HG03342 (cell line): ENCODE measurements at regions not wholly inside any gene's neighbourhood (a gene's known extent, or its start where the extent isn't known, plus 50 kb on each side); places are given as distances from the start of the nearest gene placed in this dataset.

Source experiments
- ATAC-seq: cut with Tn5 transposase; IDR thresholded peaks from one replicate; pipeline ENCODE4 v1.9.1; 2021; ENCODE audit warnings: mild to moderate bottlenecking, moderate library complexity; ENCODE audit not compliant: unreplicated experiment

- ATAC-seq: no peak
Measured at GRCh38 chr1:187229496-187229895, 400.7 kb downstream of the PLA2G4A start.

GRCh38 chr1:187234706-187235105 lies 406.0 kb downstream of the PLA2G4A start:
- ATAC-seq: no peak

GRCh38 chr1:187236199-187236598 lies 407.4 kb downstream of the PLA2G4A start:
- ATAC-seq: no peak

GRCh38 chr1:187236676-187237075 lies 407.9 kb downstream of the PLA2G4A start:
- ATAC-seq: no peak

- ATAC-seq: no peak
Measured at GRCh38 chr1:187237542-187237941, 408.8 kb downstream of the PLA2G4A start.

- no peak for ATAC-seq
Measured at GRCh38 chr1:187241971-187242370, 413.2 kb downstream of the PLA2G4A start.

GRCh38 chr1:187244623-187245022 lies 415.9 kb downstream of the PLA2G4A start:
- ATAC-seq: no peak

GRCh38 chr1:187245201-187245600 lies 416.5 kb downstream of the PLA2G4A start:
- no peak for ATAC-seq

- ATAC-seq: no peak
Measured at GRCh38 chr1:187249196-187249595, 420.4 kb downstream of the PLA2G4A start.

- no peak for ATAC-seq
Measured at GRCh38 chr1:187252923-187253322, 424.2 kb downstream of the PLA2G4A start.

- ATAC-seq: no peak
Measured at GRCh38 chr1:187257476-187257875, 428.7 kb downstream of the PLA2G4A start.

- ATAC-seq: no peak
Measured at GRCh38 chr1:187261637-187262036, 432.9 kb downstream of the PLA2G4A start.

GRCh38 chr1:187262731-187263130 lies 434.0 kb downstream of the PLA2G4A start:
- ATAC-seq: no peak

- no peak for ATAC-seq
Measured at GRCh38 chr1:187264995-187265602, 436.4 kb downstream of the PLA2G4A start.

- ATAC-seq: no peak
Measured at GRCh38 chr1:187266051-187266450, 437.3 kb downstream of the PLA2G4A start.

- no peak for ATAC-seq
Measured at GRCh38 chr1:187267827-187268226, 439.1 kb downstream of the PLA2G4A start.

GRCh38 chr1:187270256-187270655 lies 441.5 kb downstream of the PLA2G4A start:
- no peak for ATAC-seq

GRCh38 chr1:187275346-187275745 lies 446.6 kb downstream of the PLA2G4A start:
- ATAC-seq: no peak

GRCh38 chr1:187275985-187276575 lies 447.3 kb downstream of the PLA2G4A start:
- ATAC-seq: no peak

GRCh38 chr1:187276677-187277076 lies 447.9 kb downstream of the PLA2G4A start:
- no peak for ATAC-seq

- ATAC-seq: no peak
Measured at GRCh38 chr1:187280031-187280430, 451.3 kb downstream of the PLA2G4A start.

GRCh38 chr1:187281085-187281484 lies 452.3 kb downstream of the PLA2G4A start:
- ATAC-seq: no peak

GRCh38 chr1:187283984-187284383 lies 455.2 kb downstream of the PLA2G4A start:
- no peak for ATAC-seq
